ENCODE measurements at regions not wholly inside any gene's neighbourhood (a gene's known extent, or its start where the extent isn't known, plus 50 kb on each side); places are given as distances from the start of the nearest gene placed in this dataset.
A peak's percentile ranks its signal among the peaks of the same experiment; 100 is the strongest.

DNA sequence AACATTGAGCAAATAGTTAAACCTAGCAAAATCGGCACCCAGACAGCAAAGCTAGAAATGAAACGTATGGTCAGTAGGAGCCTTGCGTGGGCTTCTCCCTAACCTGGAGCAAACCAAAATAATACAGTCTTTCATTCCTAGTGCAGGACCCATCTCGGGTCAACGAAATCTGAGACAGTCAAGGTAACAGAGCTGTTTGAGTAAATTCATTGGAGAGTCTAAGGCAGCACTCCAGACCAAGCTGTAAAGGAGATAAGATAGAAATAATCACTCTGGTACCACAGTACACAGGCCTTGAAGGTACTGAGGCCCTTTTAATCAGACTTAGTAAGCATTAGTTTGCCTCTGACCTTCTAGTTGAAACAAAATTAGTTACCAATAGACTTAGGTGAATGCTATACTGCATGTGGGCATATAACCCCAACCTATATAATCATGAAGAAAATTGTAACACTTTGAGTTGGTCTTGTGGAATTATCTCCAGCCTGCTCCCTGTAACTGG is 54.4 kb upstream of the BICD1 start:
- H3K4me1 Mint-ChIP-seq = peaks cover 4% of the 10 kb centered on the region
- H3K4me3 Mint-ChIP-seq = no peak overlapping the region
- Histone ChIP-seq H3K27me3 (ENCODE audit: insufficient read depth) (no peaks in the 10 kb centered on the region), H3F3A (replicated peaks; ENCODE audit: low read depth) (0 out of 2 replicates have a peak, but pooled peaks cover 2% of the 10 kb centered on the region), H3K4me2 (no peak overlapping the region), H3K9me2 (ENCODE audit: insufficient read depth) (no peaks in the 10 kb centered on the region), H4K20me1 (replicated peaks; ENCODE audit: insufficient read depth) (no peaks in the 10 kb centered on the region), H3K79me2 (replicated peaks; ENCODE audit: insufficient read depth) (no peaks in the 10 kb centered on the region), H3K27ac (ENCODE audit: low read depth) (no peak overlapping the region), H3K4me3 (no peak overlapping the region), H2AFZ (peak overlapping the region; percentile 91), H3K36me3 (ENCODE audit: insufficient read depth) (no peaks in the 10 kb centered on the region; the same call in 1 of the 2 replicates), H3K4me1 (ENCODE audit: insufficient read depth) (peaks cover 10% of the 10 kb centered on the region)
- H3K36me3 Mint-ChIP-seq (ENCODE audit: low read depth) = peaks cover 24% of the 10 kb centered on the region
- ATAC-seq = no peak
- peaks cover 34% of the 10 kb centered on the region for H3K9me3 Mint-ChIP-seq
- no peak for DNase-seq (ENCODE audit: low spot score)
- H3K27ac Mint-ChIP-seq = no peak overlapping the region
- TF ChIP-seq POLR2AphosphoS5 (IDR thresholded peaks at IDR 0.05; ENCODE audit: low read depth) (no peak), EZH2 (IDR thresholded peaks at IDR 0.05; ENCODE audit: low read depth, unreplicated experiment) (no peak), CREB1 (CRISPR knock-in tag; IDR thresholded peaks at IDR 0.05; ENCODE audit: low read depth) (no peak), NANOG (IDR thresholded peaks at IDR 0.05; ENCODE audit: borderline replicate concordance) (no peak), ZNF114 (CRISPR knock-in tag; IDR thresholded peaks at IDR 0.05) (no peak), EZH2phosphoT487 (IDR thresholded peaks at IDR 0.05; ENCODE audit: unreplicated experiment) (no peak), ZNF331 (CRISPR knock-in tag; IDR thresholded peaks at IDR 0.05; ENCODE audit: low read depth) (no peak), STAT1 (IDR thresholded peaks at IDR 0.05; ENCODE audit: unreplicated experiment) (no peak), JUNB (IDR thresholded peaks at IDR 0.05; ENCODE audit: unreplicated experiment) (no peak)
- TF ChIP-seq, protein P1, sequence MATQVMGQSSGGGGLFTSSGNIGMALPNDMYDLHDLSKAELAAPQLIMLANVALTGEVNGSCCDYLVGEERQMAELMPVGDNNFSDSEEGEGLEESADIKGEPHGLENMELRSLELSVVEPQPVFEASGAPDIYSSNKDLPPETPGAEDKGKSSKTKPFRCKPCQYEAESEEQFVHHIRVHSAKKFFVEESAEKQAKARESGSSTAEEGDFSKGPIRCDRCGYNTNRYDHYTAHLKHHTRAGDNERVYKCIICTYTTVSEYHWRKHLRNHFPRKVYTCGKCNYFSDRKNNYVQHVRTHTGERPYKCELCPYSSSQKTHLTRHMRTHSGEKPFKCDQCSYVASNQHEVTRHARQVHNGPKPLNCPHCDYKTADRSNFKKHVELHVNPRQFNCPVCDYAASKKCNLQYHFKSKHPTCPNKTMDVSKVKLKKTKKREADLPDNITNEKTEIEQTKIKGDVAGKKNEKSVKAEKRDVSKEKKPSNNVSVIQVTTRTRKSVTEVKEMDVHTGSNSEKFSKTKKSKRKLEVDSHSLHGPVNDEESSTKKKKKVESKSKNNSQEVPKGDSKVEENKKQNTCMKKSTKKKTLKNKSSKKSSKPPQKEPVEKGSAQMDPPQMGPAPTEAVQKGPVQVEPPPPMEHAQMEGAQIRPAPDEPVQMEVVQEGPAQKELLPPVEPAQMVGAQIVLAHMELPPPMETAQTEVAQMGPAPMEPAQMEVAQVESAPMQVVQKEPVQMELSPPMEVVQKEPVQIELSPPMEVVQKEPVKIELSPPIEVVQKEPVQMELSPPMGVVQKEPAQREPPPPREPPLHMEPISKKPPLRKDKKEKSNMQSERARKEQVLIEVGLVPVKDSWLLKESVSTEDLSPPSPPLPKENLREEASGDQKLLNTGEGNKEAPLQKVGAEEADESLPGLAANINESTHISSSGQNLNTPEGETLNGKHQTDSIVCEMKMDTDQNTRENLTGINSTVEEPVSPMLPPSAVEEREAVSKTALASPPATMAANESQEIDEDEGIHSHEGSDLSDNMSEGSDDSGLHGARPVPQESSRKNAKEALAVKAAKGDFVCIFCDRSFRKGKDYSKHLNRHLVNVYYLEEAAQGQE (IDR thresholded peaks at IDR 0.05; ENCODE audit: unreplicated experiment) = no peak
- TF ChIP-seq, protein P2, sequence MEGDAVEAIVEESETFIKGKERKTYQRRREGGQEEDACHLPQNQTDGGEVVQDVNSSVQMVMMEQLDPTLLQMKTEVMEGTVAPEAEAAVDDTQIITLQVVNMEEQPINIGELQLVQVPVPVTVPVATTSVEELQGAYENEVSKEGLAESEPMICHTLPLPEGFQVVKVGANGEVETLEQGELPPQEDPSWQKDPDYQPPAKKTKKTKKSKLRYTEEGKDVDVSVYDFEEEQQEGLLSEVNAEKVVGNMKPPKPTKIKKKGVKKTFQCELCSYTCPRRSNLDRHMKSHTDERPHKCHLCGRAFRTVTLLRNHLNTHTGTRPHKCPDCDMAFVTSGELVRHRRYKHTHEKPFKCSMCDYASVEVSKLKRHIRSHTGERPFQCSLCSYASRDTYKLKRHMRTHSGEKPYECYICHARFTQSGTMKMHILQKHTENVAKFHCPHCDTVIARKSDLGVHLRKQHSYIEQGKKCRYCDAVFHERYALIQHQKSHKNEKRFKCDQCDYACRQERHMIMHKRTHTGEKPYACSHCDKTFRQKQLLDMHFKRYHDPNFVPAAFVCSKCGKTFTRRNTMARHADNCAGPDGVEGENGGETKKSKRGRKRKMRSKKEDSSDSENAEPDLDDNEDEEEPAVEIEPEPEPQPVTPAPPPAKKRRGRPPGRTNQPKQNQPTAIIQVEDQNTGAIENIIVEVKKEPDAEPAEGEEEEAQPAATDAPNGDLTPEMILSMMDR (conservative IDR thresholded peaks at IDR 0.05; ENCODE audit: low read depth in 2 of 2) = no peak
- TF ChIP-seq, protein P3, sequence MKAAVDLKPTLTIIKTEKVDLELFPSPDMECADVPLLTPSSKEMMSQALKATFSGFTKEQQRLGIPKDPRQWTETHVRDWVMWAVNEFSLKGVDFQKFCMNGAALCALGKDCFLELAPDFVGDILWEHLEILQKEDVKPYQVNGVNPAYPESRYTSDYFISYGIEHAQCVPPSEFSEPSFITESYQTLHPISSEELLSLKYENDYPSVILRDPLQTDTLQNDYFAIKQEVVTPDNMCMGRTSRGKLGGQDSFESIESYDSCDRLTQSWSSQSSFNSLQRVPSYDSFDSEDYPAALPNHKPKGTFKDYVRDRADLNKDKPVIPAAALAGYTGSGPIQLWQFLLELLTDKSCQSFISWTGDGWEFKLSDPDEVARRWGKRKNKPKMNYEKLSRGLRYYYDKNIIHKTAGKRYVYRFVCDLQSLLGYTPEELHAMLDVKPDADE (IDR thresholded peaks at IDR 0.05) = no peak
- TF ChIP-seq, protein P4, sequence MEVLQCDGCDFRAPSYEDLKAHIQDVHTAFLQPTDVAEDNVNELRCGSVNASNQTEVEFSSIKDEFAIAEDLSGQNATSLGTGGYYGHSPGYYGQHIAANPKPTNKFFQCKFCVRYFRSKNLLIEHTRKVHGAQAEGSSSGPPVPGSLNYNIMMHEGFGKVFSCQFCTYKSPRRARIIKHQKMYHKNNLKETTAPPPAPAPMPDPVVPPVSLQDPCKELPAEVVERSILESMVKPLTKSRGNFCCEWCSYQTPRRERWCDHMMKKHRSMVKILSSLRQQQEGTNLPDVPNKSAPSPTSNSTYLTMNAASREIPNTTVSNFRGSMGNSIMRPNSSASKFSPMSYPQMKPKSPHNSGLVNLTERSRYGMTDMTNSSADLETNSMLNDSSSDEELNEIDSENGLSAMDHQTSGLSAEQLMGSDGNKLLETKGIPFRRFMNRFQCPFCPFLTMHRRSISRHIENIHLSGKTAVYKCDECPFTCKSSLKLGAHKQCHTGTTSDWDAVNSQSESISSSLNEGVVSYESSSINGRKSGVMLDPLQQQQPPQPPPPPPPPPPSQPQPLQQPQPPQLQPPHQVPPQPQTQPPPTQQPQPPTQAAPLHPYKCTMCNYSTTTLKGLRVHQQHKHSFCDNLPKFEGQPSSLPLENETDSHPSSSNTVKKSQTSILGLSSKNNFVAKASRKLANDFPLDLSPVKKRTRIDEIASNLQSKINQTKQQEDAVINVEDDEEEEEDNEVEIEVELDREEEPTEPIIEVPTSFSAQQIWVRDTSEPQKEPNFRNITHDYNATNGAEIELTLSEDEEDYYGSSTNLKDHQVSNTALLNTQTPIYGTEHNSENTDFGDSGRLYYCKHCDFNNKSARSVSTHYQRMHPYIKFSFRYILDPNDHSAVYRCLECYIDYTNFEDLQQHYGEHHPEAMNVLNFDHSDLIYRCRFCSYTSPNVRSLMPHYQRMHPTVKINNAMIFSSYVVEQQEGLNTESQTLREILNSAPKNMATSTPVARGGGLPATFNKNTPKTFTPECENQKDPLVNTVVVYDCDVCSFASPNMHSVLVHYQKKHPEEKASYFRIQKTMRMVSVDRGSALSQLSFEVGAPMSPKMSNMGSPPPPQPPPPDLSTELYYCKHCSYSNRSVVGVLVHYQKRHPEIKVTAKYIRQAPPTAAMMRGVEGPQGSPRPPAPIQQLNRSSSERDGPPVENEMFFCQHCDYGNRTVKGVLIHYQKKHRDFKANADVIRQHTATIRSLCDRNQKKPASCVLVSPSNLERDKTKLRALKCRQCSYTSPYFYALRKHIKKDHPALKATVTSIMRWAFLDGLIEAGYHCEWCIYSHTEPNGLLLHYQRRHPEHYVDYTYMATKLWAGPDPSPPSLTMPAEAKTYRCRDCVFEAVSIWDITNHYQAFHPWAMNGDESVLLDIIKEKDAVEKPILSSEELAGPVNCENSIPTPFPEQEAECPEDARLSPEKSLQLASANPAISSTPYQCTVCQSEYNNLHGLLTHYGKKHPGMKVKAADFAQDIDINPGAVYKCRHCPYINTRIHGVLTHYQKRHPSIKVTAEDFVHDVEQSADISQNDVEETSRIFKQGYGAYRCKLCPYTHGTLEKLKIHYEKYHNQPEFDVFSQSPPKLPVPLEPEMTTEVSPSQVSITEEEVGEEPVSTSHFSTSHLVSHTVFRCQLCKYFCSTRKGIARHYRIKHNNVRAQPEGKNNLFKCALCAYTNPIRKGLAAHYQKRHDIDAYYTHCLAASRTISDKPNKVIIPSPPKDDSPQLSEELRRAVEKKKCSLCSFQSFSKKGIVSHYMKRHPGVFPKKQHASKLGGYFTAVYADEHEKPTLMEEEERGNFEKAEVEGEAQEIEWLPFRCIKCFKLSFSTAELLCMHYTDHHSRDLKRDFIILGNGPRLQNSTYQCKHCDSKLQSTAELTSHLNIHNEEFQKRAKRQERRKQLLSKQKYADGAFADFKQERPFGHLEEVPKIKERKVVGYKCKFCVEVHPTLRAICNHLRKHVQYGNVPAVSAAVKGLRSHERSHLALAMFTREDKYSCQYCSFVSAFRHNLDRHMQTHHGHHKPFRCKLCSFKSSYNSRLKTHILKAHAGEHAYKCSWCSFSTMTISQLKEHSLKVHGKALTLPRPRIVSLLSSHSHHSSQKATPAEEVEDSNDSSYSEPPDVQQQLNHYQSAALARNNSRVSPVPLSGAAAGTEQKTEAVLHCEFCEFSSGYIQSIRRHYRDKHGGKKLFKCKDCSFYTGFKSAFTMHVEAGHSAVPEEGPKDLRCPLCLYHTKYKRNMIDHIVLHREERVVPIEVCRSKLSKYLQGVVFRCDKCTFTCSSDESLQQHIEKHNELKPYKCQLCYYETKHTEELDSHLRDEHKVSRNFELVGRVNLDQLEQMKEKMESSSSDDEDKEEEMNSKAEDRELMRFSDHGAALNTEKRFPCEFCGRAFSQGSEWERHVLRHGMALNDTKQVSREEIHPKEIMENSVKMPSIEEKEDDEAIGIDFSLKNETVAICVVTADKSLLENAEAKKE (CRISPR knock-in tag; IDR thresholded peaks at IDR 0.05) = no peak
- peaks cover 3% of the 10 kb centered on the region for H3K27me3 Mint-ChIP-seq (ENCODE audit: insufficient read depth, low read depth, poor library complexity)
